SK-N-SH treated with all-trans-retinoic acid at 6 μM for 48 hours (cell line): ENCODE measurements at regions not wholly inside any gene's neighbourhood (a gene's known extent, or its start where the extent isn't known, plus 50 kb on each side); places are given as distances from the start of the nearest gene placed in this dataset.

Experiments
- ARNTL ChIP-seq: fragments of 450-650 bp; formaldehyde crosslinking; IDR thresholded peaks from 2 replicates; pipeline ENCODE4 v1.5.0; 2020; ENCODE audit warnings: low read depth, mild to moderate bottlenecking, moderate library complexity, borderline replicate concordance
- CREB5 ChIP-seq: fragments of 250-450 bp; sonication (Bioruptor Pico); IDR thresholded peaks from 2 replicates; pipeline ENCODE4 v1.5.1; 2020; ENCODE audit warnings: low read depth, mild to moderate bottlenecking, moderate library complexity
- GLIS3 ChIP-seq: fragments of 250-450 bp; sonication (Bioruptor Pico); IDR thresholded peaks from 2 replicates; pipeline ENCODE4 v1.5.0; 2020; ENCODE audit warnings: mild to moderate bottlenecking, moderate library complexity
- OSR1 ChIP-seq: fragments of 250-450 bp; sonication (Bioruptor Pico); IDR thresholded peaks from 2 replicates; pipeline ENCODE4 v1.8.0; 2022; ENCODE audit warnings: moderate library complexity, mild to moderate bottlenecking, inconsistent platforms
- PATZ1 ChIP-seq: fragments of 250-450 bp; sonication (Bioruptor Pico); IDR thresholded peaks from 2 replicates; pipeline ENCODE4 v1.8.0; 2020; ENCODE audit warnings: mild to moderate bottlenecking, moderate library complexity, borderline replicate concordance
- PPARA ChIP-seq: fragments of 250-450 bp; sonication (Bioruptor Pico); IDR thresholded peaks from 2 replicates; pipeline ENCODE4 v1.5.0; 2020; ENCODE audit warnings: mild to moderate bottlenecking, borderline replicate concordance
- RARB ChIP-seq: fragments of 250-450 bp; sonication (Bioruptor Pico); IDR thresholded peaks from 2 replicates; pipeline ENCODE4 v1.8.0; 2021; ENCODE audit warnings: mild to moderate bottlenecking, moderate library complexity
- SNAI2 ChIP-seq: fragments of 250-450 bp; sonication (Bioruptor Pico); IDR thresholded peaks from 2 replicates; pipeline ENCODE4 v1.5.0; 2020; ENCODE audit warnings: mild to moderate bottlenecking, moderate library complexity
- ZFP3 ChIP-seq: fragments of 250-450 bp; sonication (Bioruptor Pico); IDR thresholded peaks from 2 replicates; pipeline ENCODE4 v1.5.0; 2020; ENCODE audit warnings: mild to moderate bottlenecking, moderate library complexity
- ZFP30 ChIP-seq: fragments of 450-650 bp; formaldehyde crosslinking; IDR thresholded peaks from 2 replicates; pipeline ENCODE4 v1.5.0; 2022; ENCODE audit warnings: mild to moderate bottlenecking, moderate library complexity
- ZNF70 ChIP-seq: fragments of 450-650 bp; formaldehyde crosslinking; IDR thresholded peaks from 2 replicates; pipeline ENCODE4 v1.5.0; 2020; ENCODE audit warnings: mild to moderate bottlenecking, moderate library complexity
- ZNF8 ChIP-seq: fragments of 450-650 bp; formaldehyde crosslinking; IDR thresholded peaks from 2 replicates; pipeline ENCODE4 v1.5.0; 2020; ENCODE audit warnings: mild to moderate bottlenecking, moderate library complexity
- TF ChIP-seq, protein P1 (sequence below): fragments of 250-450 bp; sonication (Bioruptor Pico); IDR thresholded peaks from 2 replicates; pipeline ENCODE4 v1.8.0; 2021; ENCODE audit warnings: low read depth, mild to moderate bottlenecking, moderate library complexity, borderline replicate concordance

- TF ChIP-seq CREB5 (CRISPR knock-in tag) (no peak), GLIS3 (no peak), PATZ1 (CRISPR knock-in tag) (no peak), ZNF70 (CRISPR knock-in tag) (no peak), SNAI2 (CRISPR knock-in tag) (no peak), PPARA (CRISPR knock-in tag) (no peak), RARB (CRISPR knock-in tag) (no peak), ZFP30 (CRISPR knock-in tag) (no peak), ZNF8 (no peak), ARNTL (CRISPR knock-in tag) (no peak), OSR1 (CRISPR knock-in tag) (no peak), ZFP3 (CRISPR knock-in tag) (no peak)
- TF ChIP-seq, protein P1, sequence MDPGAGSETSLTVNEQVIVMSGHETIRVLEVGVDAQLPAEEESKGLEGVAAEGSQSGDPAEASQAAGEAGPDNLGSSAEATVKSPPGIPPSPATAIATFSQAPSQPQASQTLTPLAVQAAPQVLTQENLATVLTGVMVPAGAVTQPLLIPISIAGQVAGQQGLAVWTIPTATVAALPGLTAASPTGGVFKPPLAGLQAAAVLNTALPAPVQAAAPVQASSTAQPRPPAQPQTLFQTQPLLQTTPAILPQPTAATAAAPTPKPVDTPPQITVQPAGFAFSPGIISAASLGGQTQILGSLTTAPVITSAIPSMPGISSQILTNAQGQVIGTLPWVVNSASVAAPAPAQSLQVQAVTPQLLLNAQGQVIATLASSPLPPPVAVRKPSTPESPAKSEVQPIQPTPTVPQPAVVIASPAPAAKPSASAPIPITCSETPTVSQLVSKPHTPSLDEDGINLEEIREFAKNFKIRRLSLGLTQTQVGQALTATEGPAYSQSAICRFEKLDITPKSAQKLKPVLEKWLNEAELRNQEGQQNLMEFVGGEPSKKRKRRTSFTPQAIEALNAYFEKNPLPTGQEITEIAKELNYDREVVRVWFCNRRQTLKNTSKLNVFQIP (CRISPR knock-in tag): no peak
These were observed 877.5 kb upstream of the ADGRB3 start for GRCh38 chr6:67757465-67758033.
